ENCODE measurements at regions not wholly inside any gene's neighbourhood (a gene's known extent, or its start where the extent isn't known, plus 50 kb on each side); places are given as distances from the start of the nearest gene placed in this dataset.
"Not testable (repeated sequence)": the region's sequence is repeated elsewhere in the genome, so short reads cannot be mapped to it uniquely, and the experiment has no call there.

DNA sequence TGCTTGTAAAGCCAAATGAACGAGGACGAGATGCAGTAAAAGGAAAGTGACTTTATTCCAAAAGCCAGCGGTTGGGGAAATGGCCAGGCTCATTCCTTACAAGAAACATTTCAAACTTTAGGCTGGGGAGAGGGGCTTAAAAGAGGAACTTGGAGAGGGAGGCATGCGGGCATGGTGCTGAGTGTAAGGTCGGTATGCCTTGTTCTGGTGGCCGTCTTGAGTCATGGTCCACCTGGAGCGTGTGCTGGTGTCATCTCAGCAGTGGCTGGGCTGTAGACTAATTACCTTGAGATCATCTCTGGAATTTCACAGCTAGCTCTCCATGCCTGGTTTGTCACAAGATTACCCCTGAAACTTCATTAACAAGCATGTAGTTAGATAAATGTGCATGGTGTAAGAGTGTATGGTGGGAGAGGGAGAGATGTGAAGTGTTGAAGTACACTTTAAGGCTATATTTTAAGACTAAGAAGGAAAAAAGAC is 156.4 kb upstream of the PFN2 start:
- DNase-seq (ENCODE audit: low read depth) = no peak

DNA sequence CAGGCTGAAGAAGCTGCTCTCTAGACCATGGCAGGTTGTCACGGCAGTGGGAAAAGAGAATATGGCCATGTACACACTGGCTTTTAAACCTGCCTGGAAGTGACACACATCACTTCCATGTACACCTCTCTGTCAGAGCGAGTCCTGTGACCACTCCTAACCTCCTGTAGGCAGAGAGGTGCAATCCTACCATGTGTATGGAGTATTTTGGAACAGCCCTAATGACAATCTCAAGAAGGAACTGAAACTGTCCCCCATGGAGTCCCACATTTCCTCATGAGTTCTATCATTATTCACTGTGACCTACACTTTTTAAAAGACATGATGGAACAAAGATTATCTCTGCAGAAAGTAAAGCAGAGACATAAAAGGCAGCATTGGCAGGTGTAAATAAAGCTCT is 153.4 kb upstream of the PFN2 start:
- no peak for DNase-seq (ENCODE audit: low read depth)

DNA sequence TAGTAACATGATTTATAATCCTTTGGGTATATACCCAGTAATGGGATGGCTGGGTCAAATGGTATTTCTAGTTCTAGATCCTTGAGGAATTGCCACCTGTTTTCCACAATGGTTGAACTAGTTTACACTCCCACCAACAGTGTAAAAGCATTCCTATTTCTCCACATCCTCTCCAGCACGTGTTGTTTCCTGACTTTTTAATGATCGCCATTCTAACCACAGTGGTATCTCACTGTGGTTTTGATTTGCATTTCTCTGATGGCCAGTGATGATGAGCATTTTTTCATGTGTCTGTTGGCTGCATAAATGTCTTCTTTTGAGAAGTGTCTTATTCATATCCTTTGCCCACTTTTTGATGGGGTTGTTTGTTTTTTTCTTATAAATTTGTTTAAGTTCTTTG is 152.6 kb upstream of the PFN2 start:
- DNase-seq (ENCODE audit: low read depth) = not testable (repeated sequence)

DNA sequence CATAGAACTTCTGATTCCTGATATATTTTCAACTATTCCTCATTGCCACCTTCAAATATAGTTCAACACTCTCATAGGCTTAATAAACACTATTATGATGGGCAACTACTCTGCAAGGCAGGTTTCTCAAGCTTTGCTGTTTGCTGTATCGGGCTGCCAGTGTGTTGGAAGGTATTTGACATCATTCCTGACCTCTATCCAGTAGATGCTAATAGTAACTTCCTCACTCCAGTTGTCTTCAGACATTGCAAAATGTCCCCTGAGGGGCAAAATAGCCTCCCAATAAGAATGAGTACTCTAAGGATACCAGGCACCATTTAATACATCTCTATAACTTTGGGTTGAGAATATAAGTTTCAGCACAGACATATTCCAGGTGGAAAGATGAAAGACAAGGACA is 147.5 kb upstream of the PFN2 start:
- no peak for DNase-seq (ENCODE audit: low read depth)

DNA sequence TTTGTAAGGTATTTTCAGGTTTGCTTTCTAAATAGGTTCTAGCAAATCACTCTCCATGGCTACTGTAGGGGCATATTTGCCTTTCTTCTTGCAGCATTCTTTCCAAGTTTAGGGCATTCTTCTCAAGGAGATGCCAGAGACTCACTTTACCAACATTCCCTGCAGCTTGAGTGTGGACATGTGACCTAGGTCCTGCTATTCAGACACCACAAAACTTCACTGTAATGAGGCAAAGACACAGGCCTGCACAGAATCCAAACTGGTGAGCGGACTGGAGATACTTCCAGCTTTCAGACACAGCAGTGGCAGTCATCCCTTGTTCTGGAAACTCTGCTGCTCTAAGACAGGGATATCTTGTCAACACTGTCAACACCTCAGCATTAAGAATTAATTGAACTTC is 146.4 kb upstream of the PFN2 start:
- no peak for DNase-seq (ENCODE audit: low read depth)

DNA sequence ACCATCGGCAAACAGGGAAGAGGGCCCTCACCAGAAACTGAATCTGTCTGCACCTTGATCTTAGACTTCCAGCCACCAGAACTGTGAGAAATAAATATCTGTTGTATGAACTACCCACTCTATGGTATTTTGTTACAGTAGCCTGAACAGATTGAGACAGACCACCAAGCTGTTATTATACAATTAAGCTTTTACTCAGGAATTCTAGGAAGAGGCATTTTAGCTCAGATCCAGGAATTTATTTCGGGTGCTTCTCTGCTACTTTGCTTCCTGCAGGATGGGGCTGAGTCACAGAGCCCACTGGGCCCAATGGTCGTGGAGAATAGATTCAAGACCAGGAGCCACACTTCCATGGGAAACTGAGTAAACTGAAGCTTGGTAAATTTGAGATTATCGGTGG is 145.5 kb upstream of the PFN2 start:
- DNase-seq (ENCODE audit: low read depth) = no peak

DNA sequence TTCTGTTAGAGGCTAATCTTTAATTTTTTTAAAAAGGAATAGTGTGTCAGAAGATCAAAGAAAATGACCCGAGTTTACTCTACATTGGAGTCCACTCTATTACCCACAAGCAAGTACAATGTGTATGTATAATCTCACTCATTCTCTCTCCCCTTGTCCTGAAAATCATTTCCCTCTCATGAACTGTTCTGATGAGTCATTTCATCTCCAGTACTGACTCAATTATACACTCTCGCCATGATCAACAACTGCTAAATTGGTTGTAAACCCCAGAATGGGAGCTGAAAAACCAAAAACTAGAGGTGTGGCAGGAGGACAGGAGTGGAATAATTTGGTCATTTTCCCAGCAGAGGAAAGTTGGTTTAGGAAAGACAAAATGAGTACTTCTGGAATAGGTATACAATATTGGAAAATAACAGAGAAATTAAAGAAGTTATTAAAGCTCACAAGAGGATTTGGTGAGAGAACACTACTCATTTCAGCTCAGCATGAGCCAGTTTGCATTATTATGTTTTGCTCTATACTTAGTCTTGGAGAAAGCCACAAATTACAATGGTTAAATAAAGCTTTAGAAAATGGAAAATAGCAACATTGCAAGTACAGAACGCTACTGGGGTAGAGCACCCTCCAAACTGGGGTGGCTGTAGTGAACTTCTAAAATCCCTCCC is 144.3 kb upstream of the PFN2 start:
- no peak for DNase-seq (ENCODE audit: low read depth)

DNA sequence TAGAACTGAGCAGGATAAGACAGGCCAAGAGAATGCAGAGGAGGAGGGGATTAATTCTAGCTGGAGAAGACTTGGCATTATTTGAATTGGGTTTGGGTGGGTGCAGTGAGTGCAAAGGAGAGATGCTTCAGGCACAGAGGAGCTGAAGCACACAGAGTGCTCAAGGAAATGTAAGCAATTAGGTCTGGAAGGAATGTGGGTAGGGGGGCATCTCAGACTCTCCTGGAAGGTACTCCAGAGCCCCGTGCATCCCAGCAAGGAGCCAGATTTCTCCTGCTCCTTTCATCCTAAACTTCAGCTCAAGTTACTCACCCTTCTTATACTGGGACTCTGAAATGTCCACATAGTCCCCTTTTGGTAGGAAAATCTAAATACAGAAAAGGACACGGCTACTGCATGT is 143.6 kb upstream of the PFN2 start:
- DNase-seq (ENCODE audit: low read depth) = no peak

DNA sequence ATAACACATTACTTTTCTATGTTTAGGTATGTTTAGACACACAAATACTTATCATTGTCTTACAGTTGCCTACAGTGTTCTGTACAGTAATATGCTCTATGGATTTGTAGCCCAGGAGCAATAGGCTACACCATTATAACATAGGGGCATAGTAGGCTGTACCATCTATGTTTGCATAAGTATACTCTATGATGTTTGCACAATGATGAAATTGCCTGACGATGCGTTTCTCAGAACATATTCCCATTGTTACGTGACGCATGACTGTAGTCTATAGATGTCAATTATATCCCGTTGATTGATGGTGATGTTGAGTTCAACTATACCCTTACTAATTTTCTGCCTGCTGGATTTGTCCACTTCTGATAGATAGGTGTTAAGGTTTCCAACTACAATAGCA is 139.4 kb upstream of the PFN2 start:
- no peak for DNase-seq (ENCODE audit: low read depth)

DNA sequence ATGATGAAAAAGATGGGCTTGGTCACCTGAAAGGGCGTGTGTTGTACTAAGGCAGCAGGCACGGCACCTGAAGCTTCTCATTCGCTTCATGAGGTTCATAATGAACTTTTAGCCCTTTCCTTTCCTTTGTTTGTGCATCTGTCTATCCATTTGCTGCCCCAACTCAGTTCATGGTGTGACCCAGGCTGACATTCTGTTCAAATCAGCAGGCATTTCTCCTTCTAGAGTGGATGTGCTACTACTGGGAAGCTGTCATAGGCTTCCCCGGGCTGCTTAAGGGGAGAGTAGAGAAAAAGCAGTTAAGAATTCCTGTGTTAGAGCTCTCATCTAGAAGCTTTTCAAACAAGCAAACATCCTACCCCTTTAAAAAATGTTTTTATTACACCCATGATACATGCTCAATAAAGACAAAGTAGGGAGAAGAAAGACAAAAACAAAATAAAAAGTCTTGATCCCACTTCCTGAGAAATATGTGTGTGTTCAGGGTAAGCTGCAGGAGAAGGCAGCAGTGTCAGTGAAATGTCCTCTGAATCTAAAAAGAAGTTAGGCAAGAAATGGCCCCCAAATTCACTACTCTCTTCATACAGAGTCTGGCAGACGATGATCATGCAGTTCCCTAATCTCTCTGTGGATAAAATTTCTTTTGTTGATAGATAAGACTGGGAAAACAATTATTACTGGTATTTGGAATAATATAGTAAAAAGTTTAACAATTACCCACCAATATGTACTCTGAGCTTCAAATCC is 136.9 kb upstream of the PFN2 start:
- DNase-seq (ENCODE audit: low read depth) = no peak

DNA sequence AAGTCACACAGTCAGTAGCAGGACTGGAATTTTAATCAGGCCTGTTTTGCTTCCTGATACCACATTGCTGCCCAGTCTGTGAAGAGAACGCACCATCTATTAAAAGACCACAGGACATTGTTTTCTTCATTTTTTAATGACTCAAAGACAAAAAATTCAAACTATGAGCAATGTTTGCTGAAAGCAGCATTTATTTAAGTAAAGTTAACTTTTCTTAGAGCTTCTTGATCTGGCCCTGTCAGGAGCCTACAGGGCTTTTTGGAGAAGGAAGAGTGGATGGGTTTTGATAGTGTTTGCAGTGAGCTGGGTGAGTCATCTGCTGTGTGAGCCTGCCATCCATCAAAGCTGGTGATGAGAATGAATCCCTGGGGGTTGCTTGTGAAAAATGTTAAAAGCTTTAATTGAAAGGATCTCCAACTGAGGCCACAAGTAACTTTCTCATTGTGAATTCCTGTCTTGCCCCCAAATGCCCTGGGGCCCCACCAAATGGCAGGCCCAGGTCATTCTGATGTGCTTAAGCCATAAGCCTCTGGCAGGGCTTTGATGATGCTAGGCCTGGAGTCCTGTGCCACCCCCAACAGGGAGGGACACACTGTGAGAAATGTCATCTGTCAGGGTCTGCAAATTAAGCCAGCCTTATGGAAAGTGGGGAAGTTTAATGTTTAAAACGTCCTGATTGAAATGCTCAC is 136.2 kb upstream of the PFN2 start:
- DNase-seq (ENCODE audit: low read depth) = no peak

DNA sequence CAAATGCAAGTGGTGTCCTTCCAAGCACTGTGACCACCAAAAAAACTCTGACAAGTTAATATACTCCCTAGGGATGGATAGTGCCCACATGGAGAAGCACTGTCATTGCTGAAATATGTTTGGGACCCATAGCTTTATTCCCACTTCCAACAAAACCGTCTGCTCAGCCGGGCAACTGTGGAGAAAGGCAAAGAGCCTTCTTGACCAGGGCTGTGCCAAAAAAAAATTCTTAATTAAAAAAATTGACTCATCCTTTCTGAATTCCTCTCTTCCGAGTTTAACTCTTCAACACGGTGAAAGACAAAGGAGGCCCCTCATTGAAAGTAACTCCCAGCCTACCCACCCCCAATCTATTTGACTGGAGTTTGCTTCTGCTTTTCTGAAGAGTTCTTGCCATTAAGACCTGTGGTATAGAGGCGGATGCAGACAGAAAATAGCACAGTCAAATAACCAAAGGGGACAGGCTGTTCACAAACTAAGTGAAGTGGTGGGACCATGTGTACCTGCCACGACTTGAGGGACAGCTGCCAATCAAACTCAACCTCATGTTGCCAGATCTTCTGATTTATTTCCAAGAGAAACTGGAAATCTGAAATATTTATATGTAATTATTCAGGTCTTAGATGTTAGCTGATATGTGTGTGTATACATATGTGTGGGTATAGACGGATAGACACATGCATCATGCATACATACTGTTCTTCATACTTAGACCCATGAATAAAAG is 135.4 kb upstream of the PFN2 start:
- DNase-seq (ENCODE audit: low read depth) = no peak

DNA sequence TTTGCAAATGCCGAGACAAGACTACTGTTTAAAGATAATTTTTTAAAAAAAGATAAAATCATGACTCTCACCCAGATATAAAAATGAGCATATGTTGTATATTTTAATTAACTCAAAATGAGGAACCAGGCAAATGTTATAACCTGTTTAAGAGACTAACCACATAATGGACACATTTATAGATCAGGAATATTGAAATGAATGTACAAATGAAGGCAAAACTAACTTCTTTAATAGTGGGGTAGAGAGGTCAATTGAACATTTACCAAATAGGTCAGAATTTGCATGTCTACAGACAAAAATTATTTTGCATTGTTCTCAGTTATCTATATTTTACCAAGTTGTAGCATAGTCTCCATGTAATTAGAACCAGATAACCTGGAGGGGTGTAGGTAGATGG is 134.3 kb upstream of the PFN2 start:
- no peak for DNase-seq (ENCODE audit: low read depth)

DNA sequence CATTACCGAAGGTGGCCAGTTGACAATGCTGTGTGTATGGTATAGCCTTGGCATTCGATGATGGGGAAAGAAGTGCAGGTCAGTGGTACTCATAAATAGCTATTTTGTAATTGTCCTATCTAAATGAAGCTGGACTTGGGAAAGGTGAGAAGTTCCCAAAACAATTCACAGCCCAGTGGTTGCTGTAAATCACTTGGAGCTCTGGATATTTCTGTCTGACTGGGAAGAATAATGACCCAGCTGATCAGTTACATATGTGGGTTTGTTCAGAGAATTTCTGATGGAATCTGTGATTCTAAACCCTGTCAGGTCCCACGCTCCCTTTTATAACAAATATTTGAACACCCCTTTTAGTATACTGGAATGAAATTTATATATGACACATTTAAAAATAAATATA is 133.9 kb upstream of the PFN2 start:
- no peak for DNase-seq (ENCODE audit: low read depth)

DNA sequence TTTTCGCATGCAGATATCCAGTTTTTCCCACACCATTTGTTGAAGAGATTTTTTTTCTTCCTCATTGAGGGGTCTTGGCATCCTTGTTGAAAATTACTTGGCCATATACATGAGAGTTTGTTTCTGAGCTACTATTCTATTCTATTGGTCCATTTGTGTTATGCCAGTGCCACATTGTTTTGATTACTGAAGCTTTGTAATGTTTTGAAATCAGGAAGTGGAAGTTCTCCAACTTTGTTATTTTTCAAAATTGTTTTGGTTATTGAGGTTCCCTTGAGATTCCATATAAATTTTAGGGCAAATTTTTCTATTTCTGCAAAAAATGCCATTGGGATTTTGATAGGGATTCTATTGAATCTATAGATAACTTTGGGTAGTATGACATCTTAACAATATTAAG is 130.3 kb upstream of the PFN2 start:
- DNase-seq (ENCODE audit: low read depth) = no peak

DNA sequence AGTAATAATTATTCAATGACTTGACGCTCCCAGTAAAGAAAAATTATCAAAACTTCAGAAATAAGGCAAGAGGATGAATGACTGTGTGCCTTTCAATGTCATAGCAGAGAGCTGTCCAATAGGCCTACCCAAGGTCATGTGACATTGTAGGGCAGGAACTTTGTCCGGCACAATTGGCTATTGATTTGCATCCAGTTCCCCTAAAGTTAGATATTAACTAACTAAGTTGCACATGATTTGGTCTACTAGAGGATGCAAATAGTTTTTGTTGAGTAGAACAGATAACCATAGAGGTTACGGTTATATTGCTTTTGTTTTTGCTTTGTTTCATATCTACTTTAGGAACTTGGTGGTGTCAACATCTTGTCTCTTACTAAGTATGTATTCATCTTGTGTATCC is 127.9 kb upstream of the PFN2 start:
- no peak for DNase-seq (ENCODE audit: low read depth)

DNA sequence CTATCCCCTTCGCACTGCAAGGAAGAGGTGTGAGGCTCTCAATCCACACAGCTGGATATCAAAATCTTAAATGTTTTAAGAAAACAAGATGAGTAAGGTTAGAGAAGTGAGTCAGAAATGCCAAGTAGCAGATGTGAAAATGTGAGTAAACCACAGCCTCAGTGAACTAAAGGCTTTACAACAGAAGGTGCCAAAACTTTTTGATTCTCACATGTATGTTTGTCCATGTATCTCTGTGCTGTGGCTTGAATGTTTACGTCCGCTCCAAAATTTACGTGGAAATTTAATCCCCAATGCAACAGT is 126.8 kb upstream of the PFN2 start:
- no peak for DNase-seq (ENCODE audit: low read depth)

DNA sequence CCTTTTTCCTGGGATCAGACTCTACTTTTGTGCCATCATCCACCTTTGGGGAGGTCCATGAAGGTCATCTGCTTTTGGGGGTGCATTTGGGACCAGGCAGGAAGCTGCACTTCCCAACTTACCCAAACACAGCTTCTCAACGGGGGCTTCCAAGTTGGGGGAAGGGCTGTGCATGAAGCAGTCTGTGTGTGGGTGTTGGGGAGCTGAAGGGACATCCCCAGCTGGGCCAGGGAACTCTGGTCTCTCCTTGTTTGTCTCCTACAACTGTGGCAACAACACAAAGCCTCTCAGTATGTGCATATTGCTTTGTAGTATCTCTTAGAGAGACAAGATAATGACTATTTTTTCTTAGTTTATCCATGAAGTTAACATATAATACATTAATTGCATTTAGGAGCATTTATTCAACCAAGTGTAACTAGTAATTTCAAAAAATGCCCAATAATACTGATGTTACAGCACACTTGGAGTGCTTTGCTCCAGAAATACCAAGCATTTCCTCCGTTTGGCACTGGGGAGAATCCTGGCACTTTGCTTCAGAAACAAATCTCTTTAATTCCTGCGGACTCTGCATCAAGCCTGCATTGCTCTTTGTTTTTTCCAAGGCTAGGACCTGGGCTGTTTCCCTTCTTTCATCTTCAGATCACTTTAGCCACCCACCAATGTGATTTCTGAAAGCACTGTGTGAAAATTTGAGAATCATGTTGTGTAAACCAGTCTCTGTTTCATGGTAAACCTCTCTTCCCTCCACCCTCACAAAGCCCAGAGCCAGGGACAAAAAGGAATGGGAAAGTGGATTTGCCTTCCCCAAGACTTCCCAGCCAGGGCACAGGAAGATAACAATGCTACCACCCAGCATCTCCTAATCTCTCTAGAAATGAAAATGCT is 126.2 kb upstream of the PFN2 start:
- no peak for DNase-seq (ENCODE audit: low read depth)

DNA sequence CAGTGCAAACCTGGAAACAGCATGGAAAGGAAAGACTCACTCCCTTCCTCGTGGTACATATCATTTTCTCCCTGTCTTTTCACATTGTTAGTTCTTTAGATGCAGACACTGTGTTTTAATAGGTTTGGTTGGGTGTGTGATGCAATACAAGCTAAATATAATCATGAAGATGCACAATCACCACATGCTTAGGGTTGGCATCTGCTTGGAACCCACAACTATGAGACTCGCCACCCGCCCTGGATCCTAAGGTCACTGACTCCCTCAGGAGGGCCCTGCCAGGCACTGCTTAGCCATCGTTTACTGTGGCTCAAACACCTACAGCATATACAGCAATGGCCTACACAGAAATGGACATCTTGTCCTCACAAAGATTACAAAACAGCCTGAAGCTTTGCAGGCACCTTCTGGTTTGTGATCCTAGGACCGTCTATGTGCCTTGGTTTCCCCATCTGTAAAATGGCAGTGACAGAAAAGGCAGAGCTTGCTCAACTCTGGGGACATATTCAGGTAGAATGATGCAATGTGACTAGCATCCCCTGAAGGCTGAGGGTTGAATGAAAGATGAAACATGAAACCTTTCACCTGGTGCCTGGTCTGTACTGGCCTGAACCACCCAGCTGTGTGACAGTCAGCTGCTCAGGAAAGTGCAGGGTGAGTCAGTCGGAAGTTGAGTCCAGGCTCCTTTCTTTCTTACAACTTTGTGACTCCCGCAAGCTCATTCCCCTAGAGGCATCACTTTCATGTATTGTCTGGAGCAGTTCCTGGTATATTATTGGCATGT is 123.6 kb upstream of the PFN2 start:
- DNase-seq (ENCODE audit: low read depth) = no peak

DNA sequence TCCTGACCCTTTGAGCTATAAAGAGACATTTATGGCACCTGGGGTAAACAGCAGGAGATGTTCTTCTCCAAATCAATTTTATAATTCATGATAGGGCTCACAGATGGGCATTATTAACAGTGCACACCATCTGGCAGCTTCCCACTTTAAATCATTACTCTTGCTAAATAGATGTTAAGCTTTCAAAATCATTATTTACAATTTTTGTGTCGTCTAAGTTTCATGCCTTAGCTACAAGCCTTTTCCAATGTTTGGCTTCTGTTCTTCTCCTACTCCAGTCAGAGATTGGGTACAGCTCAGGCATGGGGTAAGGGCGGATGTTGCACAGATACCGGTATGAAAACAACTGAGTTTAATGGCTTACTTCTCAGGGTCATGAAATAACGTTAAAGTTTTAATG is 120.9 kb upstream of the PFN2 start:
- DNase-seq (ENCODE audit: low read depth) = no peak

DNA sequence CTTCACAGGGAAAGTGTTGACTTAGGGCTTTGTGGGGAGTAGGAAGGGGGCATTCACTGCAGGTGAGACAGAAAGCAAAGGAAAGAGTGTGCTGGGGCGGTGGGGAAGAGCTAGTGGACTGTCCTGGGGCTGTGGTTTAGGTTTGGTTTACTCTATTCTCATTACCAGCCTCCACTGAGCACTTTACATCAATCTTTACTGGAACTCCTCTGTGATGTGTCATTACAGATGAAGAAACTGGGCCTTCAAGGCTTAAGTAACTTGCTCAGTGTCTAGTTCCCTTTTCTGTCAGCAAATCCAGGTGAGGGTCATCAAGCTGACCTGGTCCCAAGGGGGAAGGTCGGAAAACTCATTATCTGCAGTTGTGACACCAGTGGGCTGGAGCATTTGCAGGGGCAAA is 120.2 kb upstream of the PFN2 start:
- no peak for DNase-seq (ENCODE audit: low read depth)
